ENCODE measurements at regions not wholly inside any gene's neighbourhood (a gene's known extent, or its start where the extent isn't known, plus 50 kb on each side); places are given as distances from the start of the nearest gene placed in this dataset.
"Not testable (repeated sequence)": the region's sequence is repeated elsewhere in the genome, so short reads cannot be mapped to it uniquely, and the experiment has no call there.

GRCh38 chr1:238642231-238642630 lies 744.1 kb upstream of the CHRM3 start:
- Histone ChIP-seq H3K27ac (ENCODE audit: low read depth, low read length, severe bottlenecking) (no peak overlapping the region), H3K4me1 (ENCODE audit: control insufficient read depth, insufficient read depth, low read length, poor library complexity, severe bottlenecking) (no peaks in the 10 kb centered on the region), H3K4me3 (ENCODE audit: extremely low read depth, insufficient read depth, low read length, poor library complexity, severe bottlenecking) (no peak overlapping the region), H3K9me3 (ENCODE audit: control insufficient read depth, low read length) (no peaks in the 10 kb centered on the region), H3K36me3 (ENCODE audit: control insufficient read depth, insufficient read depth, low read length) (no peaks in the 10 kb centered on the region)
- 89% methylated on average over 1 of the region's 4 CpGs; no CpG with 5 or more reads in 1 of the 2 experiments for WGBS, 2 experiments (ENCODE audit: insufficient coverage in 2 of 2)

- Histone ChIP-seq H3K4me1 (ENCODE audit: control insufficient read depth, insufficient read depth, low read length, poor library complexity, severe bottlenecking) (no peaks in the 10 kb centered on the region), H3K27ac (ENCODE audit: low read depth, low read length, severe bottlenecking) (no peak overlapping the region), H3K9me3 (ENCODE audit: control insufficient read depth, low read length) (no peaks in the 10 kb centered on the region), H3K4me3 (ENCODE audit: extremely low read depth, insufficient read depth, low read length, poor library complexity, severe bottlenecking) (no peak overlapping the region), H3K36me3 (ENCODE audit: control insufficient read depth, insufficient read depth, low read length) (no peaks in the 10 kb centered on the region)
These were observed 746.5 kb upstream of the CHRM3 start for GRCh38 chr1:238639861-238640260.

GRCh38 chr1:238628110-238628509 lies 737.4 kb upstream of the ZP4 start:
- Histone ChIP-seq H3K4me3 (ENCODE audit: extremely low read depth, insufficient read depth, low read length, poor library complexity, severe bottlenecking) (no peak overlapping the region), H3K36me3 (ENCODE audit: control insufficient read depth, insufficient read depth, low read length) (no peaks in the 10 kb centered on the region), H3K9me3 (ENCODE audit: control insufficient read depth, low read length) (no peaks in the 10 kb centered on the region), H3K4me1 (ENCODE audit: control insufficient read depth, insufficient read depth, low read length, poor library complexity, severe bottlenecking) (peaks cover 2% of the 10 kb centered on the region), H3K27ac (ENCODE audit: low read depth, low read length, severe bottlenecking) (no peak overlapping the region)
- 80% methylated on average over 2 of the region's 2 CpGs; no CpG with 5 or more reads in 1 of the 2 experiments for WGBS, 2 experiments (ENCODE audit: insufficient coverage in 2 of 2)

GRCh38 chr1:238624776-238625175 lies 734.1 kb upstream of the ZP4 start:
- 74 to 75% methylated on average over 3 of the region's 4 CpGs for WGBS, 2 experiments (ENCODE audit: insufficient coverage in 2 of 2)
- H3K9me3 ChIP-seq (ENCODE audit: control insufficient read depth, low read length), result no peaks in the 10 kb centered on the region
- H3K36me3 ChIP-seq (ENCODE audit: control insufficient read depth, insufficient read depth, low read length), result no peaks in the 10 kb centered on the region
- no peak overlapping the region for H3K4me3 ChIP-seq (ENCODE audit: extremely low read depth, insufficient read depth, low read length, poor library complexity, severe bottlenecking)
- peaks cover 7% of the 10 kb centered on the region for H3K4me1 ChIP-seq (ENCODE audit: control insufficient read depth, insufficient read depth, low read length, poor library complexity, severe bottlenecking)
- H3K27ac ChIP-seq (ENCODE audit: low read depth, low read length, severe bottlenecking), result no peak overlapping the region

GRCh38 chr1:238621405-238621804 lies 730.7 kb upstream of the ZP4 start:
- no peaks in the 10 kb centered on the region for H3K9me3 ChIP-seq (ENCODE audit: control insufficient read depth, low read length)
- WGBS, 2 experiments (ENCODE audit: insufficient coverage in 2 of 2), result no CpG with 5 or more reads among the region's 1 CpG
- no peaks in the 10 kb centered on the region for H3K36me3 ChIP-seq (ENCODE audit: control insufficient read depth, insufficient read depth, low read length)
- no peak overlapping the region for H3K27ac ChIP-seq (ENCODE audit: low read depth, low read length, severe bottlenecking)
- H3K4me3 ChIP-seq (ENCODE audit: extremely low read depth, insufficient read depth, low read length, poor library complexity, severe bottlenecking), result no peak overlapping the region
- peaks cover 5% of the 10 kb centered on the region for H3K4me1 ChIP-seq (ENCODE audit: control insufficient read depth, insufficient read depth, low read length, poor library complexity, severe bottlenecking)

GRCh38 chr1:238619652-238620051 lies 728.9 kb upstream of the ZP4 start:
- H3K36me3 ChIP-seq (ENCODE audit: control insufficient read depth, insufficient read depth, low read length), result no peaks in the 10 kb centered on the region
- H3K9me3 ChIP-seq (ENCODE audit: control insufficient read depth, low read length), result no peaks in the 10 kb centered on the region
- peaks cover 5% of the 10 kb centered on the region for H3K4me1 ChIP-seq (ENCODE audit: control insufficient read depth, insufficient read depth, low read length, poor library complexity, severe bottlenecking)
- H3K27ac ChIP-seq (ENCODE audit: low read depth, low read length, severe bottlenecking), result no peak overlapping the region
- H3K4me3 ChIP-seq (ENCODE audit: extremely low read depth, insufficient read depth, low read length, poor library complexity, severe bottlenecking), result no peak overlapping the region

- no peaks in the 10 kb centered on the region for H3K4me1 ChIP-seq (ENCODE audit: control insufficient read depth, insufficient read depth, low read length, poor library complexity, severe bottlenecking)
- no peaks in the 10 kb centered on the region for H3K9me3 ChIP-seq (ENCODE audit: control insufficient read depth, low read length)
- 94 to 100% methylated on average over 2 of the region's 3 CpGs for WGBS, 2 experiments (ENCODE audit: insufficient coverage in 2 of 2)
- no peak overlapping the region for H3K27ac ChIP-seq (ENCODE audit: low read depth, low read length, severe bottlenecking)
- H3K4me3 ChIP-seq (ENCODE audit: extremely low read depth, insufficient read depth, low read length, poor library complexity, severe bottlenecking), result no peak overlapping the region
- no peaks in the 10 kb centered on the region for H3K36me3 ChIP-seq (ENCODE audit: control insufficient read depth, insufficient read depth, low read length)
These were observed 720.7 kb upstream of the ZP4 start for GRCh38 chr1:238611406-238611805.

GRCh38 chr1:238608144-238608543 lies 717.4 kb upstream of the ZP4 start:
- Histone ChIP-seq H3K9me3 (ENCODE audit: control insufficient read depth, low read length) (no peaks in the 10 kb centered on the region), H3K36me3 (ENCODE audit: control insufficient read depth, insufficient read depth, low read length) (no peaks in the 10 kb centered on the region), H3K4me3 (ENCODE audit: extremely low read depth, insufficient read depth, low read length, poor library complexity, severe bottlenecking) (no peak overlapping the region), H3K4me1 (ENCODE audit: control insufficient read depth, insufficient read depth, low read length, poor library complexity, severe bottlenecking) (no peaks in the 10 kb centered on the region), H3K27ac (ENCODE audit: low read depth, low read length, severe bottlenecking) (no peak overlapping the region)
- 83 to 85% methylated on average over 2 of the region's 5 CpGs for WGBS, 2 experiments (ENCODE audit: insufficient coverage in 2 of 2)

GRCh38 chr1:238606896-238607295 lies 716.2 kb upstream of the ZP4 start:
- Histone ChIP-seq H3K4me3 (ENCODE audit: extremely low read depth, insufficient read depth, low read length, poor library complexity, severe bottlenecking) (no peak overlapping the region), H3K4me1 (ENCODE audit: control insufficient read depth, insufficient read depth, low read length, poor library complexity, severe bottlenecking) (no peaks in the 10 kb centered on the region), H3K9me3 (ENCODE audit: control insufficient read depth, low read length) (no peaks in the 10 kb centered on the region), H3K27ac (ENCODE audit: low read depth, low read length, severe bottlenecking) (no peak overlapping the region), H3K36me3 (ENCODE audit: control insufficient read depth, insufficient read depth, low read length) (no peaks in the 10 kb centered on the region)
- no CpG with 5 or more reads among the region's 4 CpGs for WGBS, 2 experiments (ENCODE audit: insufficient coverage in 2 of 2)

- no peaks in the 10 kb centered on the region for H3K36me3 ChIP-seq (ENCODE audit: control insufficient read depth, insufficient read depth, low read length)
- no peaks in the 10 kb centered on the region for H3K4me1 ChIP-seq (ENCODE audit: control insufficient read depth, insufficient read depth, low read length, poor library complexity, severe bottlenecking)
- no peak overlapping the region for H3K4me3 ChIP-seq (ENCODE audit: extremely low read depth, insufficient read depth, low read length, poor library complexity, severe bottlenecking)
- H3K27ac ChIP-seq (ENCODE audit: low read depth, low read length, severe bottlenecking), result no peak overlapping the region
- WGBS, 2 experiments (ENCODE audit: insufficient coverage in 2 of 2), result 100% methylated on average over 1 of the region's 2 CpGs; no CpG with 5 or more reads in 1 of the 2 experiments
- H3K9me3 ChIP-seq (ENCODE audit: control insufficient read depth, low read length), result no peaks in the 10 kb centered on the region
These were observed 715.7 kb upstream of the ZP4 start for GRCh38 chr1:238606457-238606856.

GRCh38 chr1:238604357-238604756 lies 713.6 kb upstream of the ZP4 start:
- H3K4me1 ChIP-seq (ENCODE audit: control insufficient read depth, insufficient read depth, low read length, poor library complexity, severe bottlenecking), result no peaks in the 10 kb centered on the region
- 89 to 95% methylated on average over 1 to 3 of the region's 3 CpGs for WGBS, 2 experiments (ENCODE audit: insufficient coverage in 2 of 2)

GRCh38 chr1:238601604-238602003 lies 710.9 kb upstream of the ZP4 start:
- not testable (repeated sequence) for H3K27ac ChIP-seq (ENCODE audit: low read depth, low read length, severe bottlenecking); H3K9me3 ChIP-seq (ENCODE audit: control insufficient read depth, low read length); H3K36me3 ChIP-seq (ENCODE audit: control insufficient read depth, insufficient read depth, low read length); H3K4me3 ChIP-seq (ENCODE audit: extremely low read depth, insufficient read depth, low read length, poor library complexity, severe bottlenecking); H3K4me1 ChIP-seq (ENCODE audit: control insufficient read depth, insufficient read depth, low read length, poor library complexity, severe bottlenecking)
- no CpG with 5 or more reads among the region's 2 CpGs for WGBS, 2 experiments (ENCODE audit: insufficient coverage in 2 of 2)

More at GRCh38 chr1:238604357-238604756, 713.6 kb upstream of the ZP4 start:
- Histone ChIP-seq H3K36me3 (ENCODE audit: control insufficient read depth, insufficient read depth, low read length) (no peaks in the 10 kb centered on the region), H3K4me3 (ENCODE audit: extremely low read depth, insufficient read depth, low read length, poor library complexity, severe bottlenecking) (no peak overlapping the region), H3K9me3 (ENCODE audit: control insufficient read depth, low read length) (no peaks in the 10 kb centered on the region), H3K27ac (ENCODE audit: low read depth, low read length, severe bottlenecking) (no peak overlapping the region)
